ENCODE measurements at regions not wholly inside any gene's neighbourhood (a gene's known extent, or its start where the extent isn't known, plus 50 kb on each side); places are given as distances from the start of the nearest gene placed in this dataset.
"Not testable (repeated sequence)": the region's sequence is repeated elsewhere in the genome, so short reads cannot be mapped to it uniquely, and the experiment has no call there.

DNA sequence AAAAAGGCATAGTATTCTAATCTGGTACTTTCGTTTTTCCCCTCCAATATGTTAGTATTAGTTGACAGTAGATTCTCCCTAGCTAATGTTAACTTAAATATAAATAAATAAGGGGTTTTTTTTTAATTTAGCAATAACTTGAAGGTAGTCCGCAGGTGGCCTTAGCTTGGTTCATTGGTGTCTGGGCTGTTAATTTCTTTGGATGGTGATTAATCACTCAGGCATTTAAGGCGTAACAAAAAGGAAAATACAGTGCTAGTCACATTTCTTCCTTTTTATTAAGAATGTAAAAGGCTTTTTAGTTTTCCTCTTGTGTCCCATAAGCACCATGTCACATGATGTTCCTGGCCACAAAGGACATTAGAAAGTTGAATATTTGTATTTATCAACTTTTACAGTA is 161.0 kb upstream of the POT1 start:
- DNase-seq: no peak

DNA sequence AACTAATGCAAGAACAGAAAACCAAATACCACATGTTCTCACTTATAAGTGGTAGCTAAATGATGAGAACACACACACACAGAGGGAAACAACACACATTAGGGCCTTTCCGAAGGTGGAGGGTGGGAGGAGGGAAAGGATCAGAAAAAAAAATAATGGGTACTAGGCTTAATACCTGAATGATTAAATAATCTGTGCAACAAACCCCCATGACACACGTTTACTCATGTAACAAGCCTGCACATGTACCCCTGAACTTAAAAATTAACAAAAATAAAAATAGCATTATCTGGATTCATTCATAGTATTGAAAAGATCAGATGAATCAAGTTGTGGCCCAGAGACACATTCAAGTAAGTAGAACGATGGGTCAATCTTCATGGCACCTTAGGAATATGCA is 159.5 kb upstream of the POT1 start:
- no peak for DNase-seq

DNA sequence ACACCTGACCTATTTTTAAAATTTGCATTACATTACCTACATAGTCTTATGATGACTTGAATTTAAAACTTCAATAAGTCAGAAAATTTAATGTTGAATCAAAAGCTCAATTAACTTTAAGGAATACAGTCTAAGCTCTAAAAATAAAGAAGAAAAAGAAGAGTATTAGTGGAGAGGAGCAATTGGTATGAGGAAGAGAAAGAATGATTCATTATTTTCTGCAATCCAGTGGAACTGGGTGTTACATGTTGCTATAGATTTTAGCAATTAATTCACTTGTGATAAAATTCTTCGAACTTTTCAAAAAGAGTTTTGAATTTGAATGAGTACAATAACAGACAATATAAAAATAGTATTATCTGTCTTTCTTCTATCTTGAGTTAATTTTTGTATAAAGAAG is 158.9 kb upstream of the POT1 start:
- no peak for DNase-seq

DNA sequence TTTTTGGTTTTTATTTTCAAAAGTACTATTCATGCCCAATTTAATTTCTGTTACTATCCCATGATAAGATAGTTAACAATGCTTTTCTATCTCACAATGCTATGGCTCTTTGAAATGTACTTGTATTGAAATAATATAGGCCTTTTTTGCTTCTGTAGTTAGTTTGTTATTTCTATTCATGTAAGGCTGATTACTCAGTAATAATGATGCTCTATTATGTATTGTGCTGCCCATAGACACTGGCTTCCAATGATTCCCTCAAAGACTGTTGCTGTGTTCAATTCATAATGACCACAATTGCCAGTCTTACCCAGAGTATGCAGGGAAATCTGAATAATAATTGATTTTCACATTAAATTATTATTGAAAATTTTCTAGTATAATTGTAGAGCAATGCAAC is 155.5 kb upstream of the POT1 start:
- DNase-seq: no peak

- no peak for DNase-seq
Observed at GRCh38 chr7:125084196-125084595, 154.6 kb upstream of the POT1 start.

GRCh38 chr7:125074141-125074540 is 144.5 kb upstream of the POT1 start:
- DNase-seq: no peak

GRCh38 chr7:125065546-125065945 is 135.9 kb upstream of the POT1 start:
- DNase-seq: no peak

DNA sequence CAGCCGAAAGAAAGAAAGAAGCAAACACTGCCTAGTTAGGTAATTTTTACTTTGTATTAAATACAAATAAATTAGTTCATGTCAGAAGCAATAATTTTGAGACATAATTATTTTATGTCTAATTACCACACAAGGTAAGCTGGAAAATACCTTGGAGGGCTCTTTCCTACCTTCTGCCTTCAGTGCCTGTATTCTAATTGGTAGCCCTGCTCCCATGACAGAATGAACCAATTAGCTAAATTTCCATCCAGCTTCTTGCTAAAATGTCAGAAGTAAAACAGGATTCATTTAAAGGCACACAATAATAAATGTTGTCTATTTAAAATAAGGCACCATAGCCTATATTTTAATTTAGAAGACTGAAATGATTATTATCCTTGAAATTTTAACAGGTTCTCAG is 135.4 kb upstream of the POT1 start:
- DNase-seq: no peak

- no peak for DNase-seq
Observed at GRCh38 chr7:125061776-125062397, 132.3 kb upstream of the POT1 start.

GRCh38 chr7:125061083-125061745 is 131.6 kb upstream of the POT1 start:
- not testable (repeated sequence) for DNase-seq

DNA sequence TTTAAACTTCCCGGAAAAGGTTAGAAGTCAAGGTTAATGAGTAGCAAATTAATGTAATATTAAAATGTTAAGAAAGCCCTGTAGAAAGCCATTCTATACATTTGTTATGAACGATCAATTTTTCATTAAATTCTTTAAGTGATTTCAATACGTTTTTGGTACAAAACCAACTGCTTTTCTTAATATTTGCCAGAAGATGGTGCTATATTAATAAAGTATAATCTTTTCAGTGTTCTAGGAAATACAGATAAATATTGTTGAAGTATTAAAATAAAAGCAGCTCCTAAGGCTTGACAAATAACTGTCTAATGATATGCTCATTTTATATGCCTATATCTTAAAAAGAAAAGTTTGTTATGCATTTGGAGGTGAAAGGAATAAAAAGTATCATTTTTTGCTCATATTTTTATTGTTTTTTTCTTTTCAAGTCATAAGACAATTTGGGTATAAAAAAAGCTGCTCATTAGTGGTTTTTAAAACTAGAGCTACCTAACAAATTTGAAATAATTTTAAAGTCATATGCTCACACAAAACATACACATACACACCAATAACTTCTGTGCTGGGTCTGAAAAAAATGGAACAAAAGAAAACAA is 130.3 kb upstream of the POT1 start:
- no peak for DNase-seq

DNA sequence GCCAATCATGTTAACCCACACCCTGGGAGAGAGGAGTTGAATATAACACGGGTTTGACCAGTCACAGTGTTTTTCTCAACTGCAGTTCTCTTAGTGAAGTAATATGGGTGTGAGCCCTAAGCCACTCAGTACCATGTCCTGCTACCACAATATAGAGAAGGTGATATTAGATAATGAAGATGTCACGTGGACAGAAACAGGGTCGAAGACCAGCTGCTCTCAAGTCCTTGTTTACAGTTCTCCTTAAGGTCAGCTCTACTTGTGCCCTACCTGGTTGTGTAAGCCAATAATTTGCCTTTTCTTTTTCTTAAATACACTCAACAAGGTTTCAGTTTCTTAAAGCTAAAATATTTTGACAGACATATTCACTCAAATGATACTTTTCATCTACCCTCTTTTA is 128.3 kb upstream of the POT1 start:
- no peak for DNase-seq

- no peak for DNase-seq
Observed at GRCh38 chr7:125055376-125055775, 125.8 kb upstream of the POT1 start.

- DNase-seq: no peak
Observed at GRCh38 chr7:125046767-125047166, 117.1 kb upstream of the POT1 start.

GRCh38 chr7:125033506-125033905 is 103.9 kb upstream of the POT1 start:
- no peak for DNase-seq

- DNase-seq: no peak
Observed at GRCh38 chr7:125032943-125033342, 103.3 kb upstream of the POT1 start.

- no peak for DNase-seq
Observed at GRCh38 chr7:125030756-125031387, 101.2 kb upstream of the POT1 start.

GRCh38 chr7:125025620-125026019 is 96.0 kb upstream of the POT1 start:
- no peak for DNase-seq

- no peak for DNase-seq
Observed at GRCh38 chr7:125020801-125021200, 91.2 kb upstream of the POT1 start.

DNA sequence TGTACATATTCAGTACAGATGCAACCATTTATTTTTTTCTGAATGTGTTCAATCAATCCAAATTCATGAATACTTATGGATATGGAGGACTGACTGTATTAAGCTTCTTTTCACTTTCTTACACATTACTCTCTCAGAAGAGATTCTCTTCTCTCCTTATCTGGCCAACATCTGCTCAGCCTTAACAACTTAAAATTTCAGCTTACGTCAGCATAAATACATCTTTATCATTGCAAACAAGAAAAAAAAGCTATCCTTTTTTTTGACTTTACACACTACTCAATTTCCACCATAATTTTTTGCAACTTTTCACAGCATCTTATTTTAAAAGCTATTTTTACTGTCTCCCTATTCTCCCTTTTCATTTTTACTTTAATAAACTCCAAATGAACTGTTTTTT is 80.9 kb upstream of the POT1 start:
- no peak for DNase-seq

DNA sequence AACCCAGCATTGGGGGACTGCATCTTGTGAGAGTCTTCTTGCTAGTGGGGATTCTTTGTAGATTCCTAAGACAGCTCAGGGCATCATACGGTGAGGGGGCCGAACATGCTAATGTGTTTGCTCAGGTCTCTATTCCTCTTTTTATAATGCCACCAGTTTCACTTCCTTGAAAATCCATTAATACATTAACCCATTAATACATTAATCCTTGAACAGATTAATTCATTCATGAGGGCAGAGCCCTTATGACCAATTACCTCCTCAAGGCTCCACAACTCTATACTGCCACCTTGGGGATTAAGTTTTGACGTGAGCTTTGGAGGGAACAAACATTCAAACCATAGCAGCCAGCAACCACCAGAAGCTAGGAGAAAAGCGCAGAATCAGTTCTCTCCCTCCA is 67.2 kb upstream of the POT1 start:
- DNase-seq: no peak

GRCh38 chr7:124992851-124993562 is 63.4 kb upstream of the POT1 start:
- DNase-seq: no peak

DNA sequence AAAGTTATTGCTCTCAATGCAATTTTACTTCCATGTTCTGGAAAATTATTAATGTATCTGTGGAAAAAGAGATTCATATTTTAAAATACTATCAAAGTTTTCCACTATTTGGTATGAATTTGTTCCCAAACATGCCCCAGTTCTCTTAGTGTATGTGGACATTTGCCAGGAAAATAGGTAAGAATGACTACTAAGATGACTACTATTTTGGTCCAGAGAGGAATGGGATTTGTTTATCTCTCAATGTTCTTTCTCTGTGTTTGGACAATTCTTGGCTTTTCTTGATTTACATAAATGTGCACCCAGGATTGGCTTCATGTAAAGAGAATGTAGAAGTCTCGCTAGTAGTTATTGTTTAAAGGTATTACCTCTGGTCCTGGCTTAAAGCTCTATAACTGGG is 60.3 kb upstream of the POT1 start:
- DNase-seq: no peak
